GM20000 (cell line): ENCODE measurements at regions not wholly inside any gene's neighbourhood (a gene's known extent, or its start where the extent isn't known, plus 50 kb on each side); places are given as distances from the start of the nearest gene placed in this dataset.

Experiments
- DNase-seq: peaks from one replicate; pipeline ENCODE4 v3.0.0; 2012; ENCODE audit warnings: low spot score
- CTCF ChIP-seq: IDR thresholded peaks from 2 replicates; pipeline ENCODE4 v1.5.1; 2012; ENCODE audit warnings: mild to moderate bottlenecking, control low read depth; ENCODE audit errors: extremely low read depth, missing control alignments

GRCh38 chr17:5741810-5742209, 157.5 kb upstream of the NLRP1 start:
- no peak for DNase-seq
- TF ChIP-seq CTCF: no peak

GRCh38 chr17:5745111-5745813, 161.0 kb upstream of the NLRP1 start:
- TF ChIP-seq CTCF: no peak
- no peak for DNase-seq

GRCh38 chr17:5747276-5747675, 163.0 kb upstream of the NLRP1 start:
- TF ChIP-seq CTCF: no peak
- no peak for DNase-seq

- no peak for TF ChIP-seq CTCF
- no peak for DNase-seq
Observed at GRCh38 chr17:5747964-5748363, 163.7 kb upstream of the NLRP1 start.

- no peak for TF ChIP-seq CTCF
- no peak for DNase-seq
Observed at GRCh38 chr17:5753421-5753820, 169.1 kb upstream of the NLRP1 start.

GRCh38 chr17:5757314-5757907, 173.1 kb upstream of the NLRP1 start:
- no peak for TF ChIP-seq CTCF
- no peak for DNase-seq

GRCh38 chr17:5758651-5759050, 174.3 kb upstream of the NLRP1 start:
- no peak for TF ChIP-seq CTCF
- no peak for DNase-seq
